Gastroesophageal sphincter (tissue), 3 donors: ENCODE measurements at regions not wholly inside any gene's neighbourhood (a gene's known extent, or its start where the extent isn't known, plus 50 kb on each side); places are given as distances from the start of the nearest gene placed in this dataset.

Experiments used
- POLR2A ChIP-seq, 2 donors: fragments of 450-650 bp; IDR thresholded peaks; one replicate each; pipeline ENCODE4 v1.6.1; 2017; ENCODE audit warnings: antibody characterized with exemption in 2 of 2, mild to moderate bottlenecking in 2 of 2, moderate library complexity in 1 of 2
- POLR2AphosphoS5 ChIP-seq: sonication (generic); formaldehyde crosslinking; IDR thresholded peaks from one replicate; pipeline ENCODE4 v1.6.1; 2017; ENCODE audit warnings: antibody characterized with exemption
- TF ChIP-seq, protein P1 (sequence below), 4 experiments: fragments of 200-600 bp in 2 of 4; fragments of 450-650 bp in 2 of 4; sonication (generic) in 1 of 4; IDR thresholded peaks; one replicate each; pipeline ENCODE4 v1.5.1; 2017 to 2019; ENCODE audit warnings: antibody characterized with exemption in 4 of 4, mild to moderate bottlenecking in 2 of 4, moderate library complexity in 2 of 4

DNA sequence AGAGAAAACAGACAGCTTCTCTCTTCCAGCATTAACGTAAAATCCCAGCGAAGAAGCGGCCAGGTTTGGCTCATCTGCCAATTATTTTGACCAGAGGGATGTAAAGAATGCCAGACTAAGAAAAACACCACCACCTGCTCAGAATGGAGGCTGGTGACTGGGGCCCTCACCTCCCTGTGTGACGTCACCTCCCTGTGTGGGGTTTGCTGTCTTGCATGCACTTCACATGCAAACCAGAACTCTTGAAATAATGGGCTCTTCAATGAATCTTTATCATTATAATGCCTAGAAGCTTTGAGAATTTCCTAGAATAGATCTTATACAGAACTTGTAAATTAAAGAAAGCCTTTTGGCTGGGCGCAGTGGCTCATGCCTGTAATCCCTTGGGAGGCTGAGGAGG lies 101.8 kb upstream of the WAC start:
- TF ChIP-seq, protein P1, sequence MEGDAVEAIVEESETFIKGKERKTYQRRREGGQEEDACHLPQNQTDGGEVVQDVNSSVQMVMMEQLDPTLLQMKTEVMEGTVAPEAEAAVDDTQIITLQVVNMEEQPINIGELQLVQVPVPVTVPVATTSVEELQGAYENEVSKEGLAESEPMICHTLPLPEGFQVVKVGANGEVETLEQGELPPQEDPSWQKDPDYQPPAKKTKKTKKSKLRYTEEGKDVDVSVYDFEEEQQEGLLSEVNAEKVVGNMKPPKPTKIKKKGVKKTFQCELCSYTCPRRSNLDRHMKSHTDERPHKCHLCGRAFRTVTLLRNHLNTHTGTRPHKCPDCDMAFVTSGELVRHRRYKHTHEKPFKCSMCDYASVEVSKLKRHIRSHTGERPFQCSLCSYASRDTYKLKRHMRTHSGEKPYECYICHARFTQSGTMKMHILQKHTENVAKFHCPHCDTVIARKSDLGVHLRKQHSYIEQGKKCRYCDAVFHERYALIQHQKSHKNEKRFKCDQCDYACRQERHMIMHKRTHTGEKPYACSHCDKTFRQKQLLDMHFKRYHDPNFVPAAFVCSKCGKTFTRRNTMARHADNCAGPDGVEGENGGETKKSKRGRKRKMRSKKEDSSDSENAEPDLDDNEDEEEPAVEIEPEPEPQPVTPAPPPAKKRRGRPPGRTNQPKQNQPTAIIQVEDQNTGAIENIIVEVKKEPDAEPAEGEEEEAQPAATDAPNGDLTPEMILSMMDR (IDR thresholded peaks at IDR 0.05), result no peak
- TF ChIP-seq POLR2AphosphoS5, result no peak
- TF ChIP-seq POLR2A (IDR thresholded peaks at IDR 0.05), result no peak
